ENCODE measurements at regions not wholly inside any gene's neighbourhood (a gene's known extent, or its start where the extent isn't known, plus 50 kb on each side); places are given as distances from the start of the nearest gene placed in this dataset.

DNA sequence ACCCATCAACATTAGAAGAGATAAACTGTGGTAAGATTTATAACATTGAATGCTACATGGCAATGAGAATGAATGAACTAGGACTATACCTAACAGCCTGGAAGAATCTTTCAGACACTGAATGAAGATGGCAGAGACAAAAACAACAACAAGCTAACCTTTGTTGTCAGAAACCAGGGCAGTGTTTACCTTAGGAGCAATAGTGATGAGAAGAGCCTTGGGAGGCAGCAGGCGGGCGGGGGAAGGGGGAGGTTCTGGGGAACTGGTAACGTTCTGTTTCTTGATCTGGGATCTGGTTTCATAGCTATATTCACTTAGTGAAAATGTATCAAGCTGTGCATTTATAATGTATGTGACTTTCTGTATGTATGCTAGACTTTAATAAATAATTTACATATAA, 139.0 kb upstream of the TNRC6C start:
- DNase-seq (ENCODE audit: low read depth): no peak
- Histone ChIP-seq H3K36me3 (ENCODE audit: control insufficient read depth, insufficient read depth, low read length) (no peaks in the 10 kb centered on the region), H3K4me3 (ENCODE audit: low read depth, low read length) (no peak overlapping the region), H3K27me3 (ENCODE audit: control insufficient read depth, insufficient read depth, low read length) (peaks cover 3% of the 10 kb centered on the region)
- TF ChIP-seq, protein P1, sequence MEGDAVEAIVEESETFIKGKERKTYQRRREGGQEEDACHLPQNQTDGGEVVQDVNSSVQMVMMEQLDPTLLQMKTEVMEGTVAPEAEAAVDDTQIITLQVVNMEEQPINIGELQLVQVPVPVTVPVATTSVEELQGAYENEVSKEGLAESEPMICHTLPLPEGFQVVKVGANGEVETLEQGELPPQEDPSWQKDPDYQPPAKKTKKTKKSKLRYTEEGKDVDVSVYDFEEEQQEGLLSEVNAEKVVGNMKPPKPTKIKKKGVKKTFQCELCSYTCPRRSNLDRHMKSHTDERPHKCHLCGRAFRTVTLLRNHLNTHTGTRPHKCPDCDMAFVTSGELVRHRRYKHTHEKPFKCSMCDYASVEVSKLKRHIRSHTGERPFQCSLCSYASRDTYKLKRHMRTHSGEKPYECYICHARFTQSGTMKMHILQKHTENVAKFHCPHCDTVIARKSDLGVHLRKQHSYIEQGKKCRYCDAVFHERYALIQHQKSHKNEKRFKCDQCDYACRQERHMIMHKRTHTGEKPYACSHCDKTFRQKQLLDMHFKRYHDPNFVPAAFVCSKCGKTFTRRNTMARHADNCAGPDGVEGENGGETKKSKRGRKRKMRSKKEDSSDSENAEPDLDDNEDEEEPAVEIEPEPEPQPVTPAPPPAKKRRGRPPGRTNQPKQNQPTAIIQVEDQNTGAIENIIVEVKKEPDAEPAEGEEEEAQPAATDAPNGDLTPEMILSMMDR (IDR thresholded peaks at IDR 0.05; ENCODE audit: insufficient read depth, low read length, poor library complexity, severe bottlenecking): no peak

DNA sequence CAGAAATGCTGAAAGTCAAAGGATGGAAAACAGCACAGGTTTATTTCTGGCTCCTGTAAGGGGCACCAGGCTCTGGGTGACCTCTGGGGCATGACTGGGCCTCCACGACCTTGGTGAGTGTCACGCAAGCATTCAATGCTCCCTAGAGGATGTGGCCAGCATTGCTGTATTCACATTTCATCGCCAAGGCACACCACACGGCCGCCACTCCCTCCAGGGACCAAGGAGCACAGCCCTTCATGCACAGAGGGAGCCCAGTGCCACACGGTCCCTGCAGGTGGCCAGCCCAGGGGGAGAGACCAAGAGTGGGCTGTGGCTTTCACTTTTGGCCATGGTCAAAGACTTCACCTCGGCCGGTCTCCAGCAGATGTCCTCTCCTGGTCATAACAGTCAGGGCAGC, 137.4 kb upstream of the TNRC6C start:
- Histone ChIP-seq H3K27me3 (ENCODE audit: control insufficient read depth, insufficient read depth, low read length) (peaks cover 12% of the 10 kb centered on the region), H3K4me3 (ENCODE audit: low read depth, low read length) (no peak overlapping the region), H3K36me3 (ENCODE audit: control insufficient read depth, insufficient read depth, low read length) (no peaks in the 10 kb centered on the region)
- no peak for DNase-seq (ENCODE audit: low read depth)
- TF ChIP-seq, protein P1 (IDR thresholded peaks at IDR 0.05; ENCODE audit: insufficient read depth, low read length, poor library complexity, severe bottlenecking): no peak

DNA sequence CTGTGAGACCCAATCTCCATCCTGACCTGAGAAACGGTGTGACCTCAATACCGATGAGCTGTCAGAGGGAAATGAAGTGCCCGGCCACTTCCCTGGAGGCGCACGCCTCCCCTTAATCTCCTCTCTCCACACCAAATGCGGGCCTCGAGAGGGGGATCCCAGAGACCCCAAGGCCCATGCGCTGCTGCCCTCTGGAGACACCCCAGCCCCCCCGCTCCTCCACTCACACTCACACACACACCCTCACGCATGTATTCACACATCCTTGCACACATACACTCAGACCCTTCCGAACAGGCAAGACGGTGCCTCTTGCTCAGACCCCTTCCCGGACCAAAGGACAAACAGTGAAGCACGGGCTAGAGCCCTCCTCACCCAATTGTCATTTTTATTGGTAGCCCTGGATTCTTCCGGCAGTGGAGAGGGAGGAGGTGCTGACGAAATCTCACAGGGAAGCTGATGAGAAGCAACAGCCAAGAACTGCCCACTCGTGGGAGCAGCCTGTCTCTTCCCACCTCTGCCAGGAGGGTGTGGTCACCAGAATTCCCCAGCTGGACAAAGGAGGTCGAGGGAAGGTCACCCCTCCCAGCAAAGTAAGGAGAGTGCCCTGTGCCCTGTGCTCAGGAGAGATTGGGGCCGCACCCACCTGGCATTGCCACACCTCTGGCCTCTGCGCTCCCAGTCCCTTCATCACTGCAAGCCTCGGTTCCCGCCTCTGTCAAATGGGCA, 136.0 kb upstream of the TNRC6C start:
- H3K27me3 ChIP-seq (ENCODE audit: control insufficient read depth, insufficient read depth, low read length): peaks cover 15% of the 10 kb centered on the region
- TF ChIP-seq, protein P1 (IDR thresholded peaks at IDR 0.05; ENCODE audit: insufficient read depth, low read length, poor library complexity, severe bottlenecking): no peak
- H3K4me3 ChIP-seq (ENCODE audit: low read depth, low read length): no peak overlapping the region
- H3K36me3 ChIP-seq (ENCODE audit: control insufficient read depth, insufficient read depth, low read length): no peaks in the 10 kb centered on the region
- no peak for DNase-seq (ENCODE audit: low read depth)

DNA sequence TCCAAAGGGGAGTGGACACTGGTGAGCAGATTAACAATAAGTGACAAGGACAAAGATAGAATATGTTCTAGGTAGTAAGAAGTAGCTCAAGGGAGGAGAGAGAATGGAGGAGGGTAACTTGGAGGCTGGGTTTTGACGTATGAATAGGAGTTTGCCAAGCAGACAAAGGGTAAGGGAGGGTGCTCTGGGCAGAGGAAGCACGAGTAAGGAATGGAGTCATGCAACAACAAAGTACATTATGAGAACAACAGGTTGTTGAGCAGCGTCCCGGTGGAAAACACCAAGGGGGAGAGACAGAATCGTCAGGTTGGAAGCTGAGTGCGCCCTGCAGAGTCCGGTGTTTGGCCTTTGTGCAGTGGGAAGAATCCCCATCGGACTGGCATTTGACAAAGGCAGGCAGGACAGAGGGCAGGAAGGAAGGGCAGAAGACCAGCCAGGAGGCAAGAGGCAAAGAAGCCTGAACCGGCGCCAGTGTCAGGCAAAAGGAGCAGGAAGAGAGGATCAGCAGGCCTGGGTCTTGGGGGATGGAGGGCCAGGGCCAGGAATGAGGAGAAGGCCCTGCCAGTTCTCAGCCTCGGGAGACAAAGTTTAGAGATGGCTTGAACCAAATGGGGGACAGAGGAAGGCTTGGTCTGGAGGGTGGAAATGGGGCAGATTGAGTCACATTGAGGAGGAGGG, 134.3 kb upstream of the TNRC6C start:
- TF ChIP-seq, protein P1 (IDR thresholded peaks at IDR 0.05; ENCODE audit: insufficient read depth, low read length, poor library complexity, severe bottlenecking): no peak
- Histone ChIP-seq H3K4me3 (ENCODE audit: low read depth, low read length) (no peak overlapping the region), H3K36me3 (ENCODE audit: control insufficient read depth, insufficient read depth, low read length) (no peaks in the 10 kb centered on the region), H3K27me3 (ENCODE audit: control insufficient read depth, insufficient read depth, low read length) (peaks cover 16% of the 10 kb centered on the region)
- DNase-seq (ENCODE audit: low read depth): no peak

DNA sequence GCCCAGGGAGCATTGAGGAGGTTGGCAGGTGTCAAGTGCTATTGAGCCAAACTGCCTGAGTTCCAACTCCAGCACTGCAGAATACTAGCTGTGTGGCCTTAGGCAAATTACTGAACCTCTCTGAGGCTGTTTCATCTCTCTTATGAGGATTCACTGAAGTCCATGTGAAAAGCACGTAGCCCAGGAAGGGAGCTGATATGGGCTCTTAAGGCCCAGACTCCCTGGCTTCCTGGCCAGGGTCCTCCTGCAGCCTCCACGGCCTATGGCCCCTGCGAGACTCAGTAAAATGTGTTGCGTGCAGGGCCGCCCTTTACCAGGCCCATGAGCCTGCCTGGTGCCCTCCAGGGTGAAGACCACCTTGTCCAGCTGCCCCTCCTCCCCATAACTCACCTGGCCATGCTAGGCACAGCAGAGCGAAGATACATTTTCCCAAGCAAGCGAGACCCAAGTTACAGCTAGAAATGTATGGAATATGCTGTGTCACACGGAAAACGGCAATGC, 133.7 kb upstream of the TNRC6C start:
- Histone ChIP-seq H3K36me3 (ENCODE audit: control insufficient read depth, insufficient read depth, low read length) (no peaks in the 10 kb centered on the region), H3K4me3 (ENCODE audit: low read depth, low read length) (no peak overlapping the region), H3K27me3 (ENCODE audit: control insufficient read depth, insufficient read depth, low read length) (peaks cover 16% of the 10 kb centered on the region)
- TF ChIP-seq, protein P1 (IDR thresholded peaks at IDR 0.05; ENCODE audit: insufficient read depth, low read length, poor library complexity, severe bottlenecking): no peak
- no peak for DNase-seq (ENCODE audit: low read depth)
